ENCODE measurements at regions not wholly inside any gene's neighbourhood (a gene's known extent, or its start where the extent isn't known, plus 50 kb on each side); places are given as distances from the start of the nearest gene placed in this dataset.

- Histone ChIP-seq H3K4me1 (replicated peaks in 1 of 2) (peaks cover 4 to 8% of the 10 kb centered on the region in 2 donors), H3K27me3 (no peaks in the 10 kb centered on the region), H3K9me3 (replicated peaks in 1 of 3) (no peaks in the 10 kb centered on the region), H3K27ac (no peak overlapping the region), H3K36me3 (replicated peaks in 1 of 2) (no peaks in the 10 kb centered on the region), H3K4me3 (no peak overlapping the region)
- no peak for TF ChIP-seq POLR2A (IDR thresholded peaks at IDR 0.05)
- TF ChIP-seq, protein P1, sequence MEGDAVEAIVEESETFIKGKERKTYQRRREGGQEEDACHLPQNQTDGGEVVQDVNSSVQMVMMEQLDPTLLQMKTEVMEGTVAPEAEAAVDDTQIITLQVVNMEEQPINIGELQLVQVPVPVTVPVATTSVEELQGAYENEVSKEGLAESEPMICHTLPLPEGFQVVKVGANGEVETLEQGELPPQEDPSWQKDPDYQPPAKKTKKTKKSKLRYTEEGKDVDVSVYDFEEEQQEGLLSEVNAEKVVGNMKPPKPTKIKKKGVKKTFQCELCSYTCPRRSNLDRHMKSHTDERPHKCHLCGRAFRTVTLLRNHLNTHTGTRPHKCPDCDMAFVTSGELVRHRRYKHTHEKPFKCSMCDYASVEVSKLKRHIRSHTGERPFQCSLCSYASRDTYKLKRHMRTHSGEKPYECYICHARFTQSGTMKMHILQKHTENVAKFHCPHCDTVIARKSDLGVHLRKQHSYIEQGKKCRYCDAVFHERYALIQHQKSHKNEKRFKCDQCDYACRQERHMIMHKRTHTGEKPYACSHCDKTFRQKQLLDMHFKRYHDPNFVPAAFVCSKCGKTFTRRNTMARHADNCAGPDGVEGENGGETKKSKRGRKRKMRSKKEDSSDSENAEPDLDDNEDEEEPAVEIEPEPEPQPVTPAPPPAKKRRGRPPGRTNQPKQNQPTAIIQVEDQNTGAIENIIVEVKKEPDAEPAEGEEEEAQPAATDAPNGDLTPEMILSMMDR (IDR thresholded peaks at IDR 0.05): no peak
- intact Hi-C loops (cut with DNase I): no loop called here
- DNase-seq: no peak
- 82 to 87% (median 86%) methylated on average over 3 of the region's 3 CpGs for WGBS, 4 donors
Measured at GRCh38 chr12:98402671-98403070, 112.7 kb upstream of the TMPO start.

GRCh38 chr12:98403385-98403784 is 112.0 kb upstream of the TMPO start:
- Histone ChIP-seq H3K36me3 (replicated peaks in 1 of 2) (no peaks in the 10 kb centered on the region), H3K9me3 (replicated peaks in 1 of 3) (no peaks in the 10 kb centered on the region), H3K27ac (no peak overlapping the region), H3K27me3 (no peaks in the 10 kb centered on the region), H3K4me1 (replicated peaks in 1 of 2) (peaks cover 4 to 8% of the 10 kb centered on the region in 2 donors), H3K4me3 (no peak overlapping the region)
- TF ChIP-seq, protein P1 (IDR thresholded peaks at IDR 0.05): no peak
- TF ChIP-seq POLR2A (IDR thresholded peaks at IDR 0.05): no peak
- intact Hi-C loops (cut with DNase I): no loop called here
- DNase-seq: no peak
- 93 to 100% (median 97%) methylated on average over 1 of the region's 1 CpG for whole genome bisulfite sequencing, 4 donors

DNA sequence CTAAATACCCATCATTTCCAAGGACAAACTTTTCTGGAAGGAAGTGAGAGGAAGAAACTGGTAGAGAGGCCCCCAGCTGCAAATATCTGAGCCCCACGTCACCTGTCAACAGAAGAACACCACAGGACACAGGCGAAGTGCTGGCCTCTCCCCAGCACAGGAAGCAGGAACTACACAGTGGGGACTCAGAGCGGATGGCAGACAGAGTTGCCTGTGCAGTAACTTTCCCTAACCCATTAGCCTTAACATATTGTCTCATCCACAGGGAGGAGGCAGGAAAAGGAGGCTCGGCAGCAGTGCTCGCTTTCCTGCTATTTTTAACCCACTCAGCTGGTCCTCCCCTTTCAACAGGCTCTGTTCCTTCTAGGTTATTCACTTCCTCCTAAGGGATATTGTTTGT is 111.5 kb upstream of the TMPO start:
- H3K4me1 ChIP-seq (replicated peaks in 1 of 2): peaks cover 4 to 8% of the 10 kb centered on the region in 2 donors
- no peaks in the 10 kb centered on the region for H3K27me3 ChIP-seq
- no peak overlapping the region for H3K4me3 ChIP-seq
- 47 to 70% (median 66%) methylated on average over 5 of the region's 5 CpGs for WGBS, 4 donors
- intact Hi-C loops (cut with DNase I): no loop called here
- no peak overlapping the region for H3K27ac ChIP-seq
- TF ChIP-seq POLR2A (IDR thresholded peaks at IDR 0.05): no peak
- TF ChIP-seq, protein P1 (IDR thresholded peaks at IDR 0.05): no peak
- no peak for DNase-seq
- H3K36me3 ChIP-seq (replicated peaks in 1 of 2): no peaks in the 10 kb centered on the region
- no peaks in the 10 kb centered on the region for H3K9me3 ChIP-seq (replicated peaks in 1 of 3)

DNA sequence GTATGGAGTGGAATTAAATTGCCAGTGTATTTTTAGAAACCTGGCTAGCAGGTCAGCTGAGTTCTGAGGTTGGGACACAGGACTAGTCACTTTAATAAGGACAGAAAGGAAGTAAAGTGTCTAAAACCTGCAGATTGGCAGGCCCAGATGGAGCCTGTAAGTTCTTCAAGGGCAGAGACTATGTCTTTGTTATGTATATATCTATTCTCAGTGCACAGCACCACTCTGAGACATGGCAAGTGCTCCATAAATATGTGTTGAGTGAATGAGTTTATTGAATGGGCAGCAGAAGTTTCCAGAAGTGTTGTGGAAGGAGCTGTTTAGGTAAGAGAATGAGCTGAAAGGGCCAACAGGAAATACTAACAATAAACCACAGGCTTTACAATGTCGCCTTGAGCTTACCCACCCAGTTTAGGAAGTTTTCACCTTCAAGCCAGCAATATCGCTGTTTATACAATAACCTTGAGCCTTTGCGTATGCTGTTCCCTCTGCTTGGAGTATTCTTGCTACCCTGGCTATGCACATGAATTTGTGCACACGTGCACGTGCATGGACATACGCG is 109.5 kb upstream of the TMPO start:
- intact Hi-C loops (cut with DNase I): no loop called here
- no peaks in the 10 kb centered on the region for H3K9me3 ChIP-seq (replicated peaks in 1 of 3)
- WGBS, 4 donors: 88 to 93% (median 90%) methylated on average over 7 of the region's 7 CpGs
- DNase-seq: no peak
- TF ChIP-seq, protein P1 (IDR thresholded peaks at IDR 0.05): no peak
- TF ChIP-seq POLR2A (IDR thresholded peaks at IDR 0.05): no peak
- no peaks in the 10 kb centered on the region for H3K36me3 ChIP-seq (replicated peaks in 1 of 2)
- peaks cover 0 to 8% of the 10 kb centered on the region in 2 donors for H3K4me1 ChIP-seq (replicated peaks in 1 of 2)
- H3K27me3 ChIP-seq: no peaks in the 10 kb centered on the region
- no peak overlapping the region for H3K4me3 ChIP-seq
- no peak overlapping the region for H3K27ac ChIP-seq

Measured in adrenal gland (tissue), 9 donors.